ENCODE measurements at regions not wholly inside any gene's neighbourhood (a gene's known extent, or its start where the extent isn't known, plus 50 kb on each side); places are given as distances from the start of the nearest gene placed in this dataset.

GRCh38 chr11:81030186-81030585 is 1589.4 kb upstream of the TENM4 start:
- TF ChIP-seq CTCF (IDR thresholded peaks at IDR 0.05) (no peak), POLR2A (IDR thresholded peaks at IDR 0.05) (no peak)
- Histone ChIP-seq H3K9me3 (replicated peaks in 1 of 3) (peaks cover 0 to 10% (median 0%) of the 10 kb centered on the region in 3 donors), H3K36me3 (replicated peaks in 1 of 2) (no peaks in the 10 kb centered on the region), H3K27ac (no peak overlapping the region), H3K4me1 (replicated peaks in 1 of 2) (no peaks in the 10 kb centered on the region), H3K27me3 (no peaks in the 10 kb centered on the region), H3K4me3 (no peak overlapping the region)
- 91 to 100% (median 93%) methylated on average over 1 of the region's 1 CpG for WGBS, 4 donors
- intact Hi-C loops (cut with DNase I) = no loop called here
- DNase-seq = no peak

GRCh38 chr11:81026032-81026431 is 1585.2 kb upstream of the TENM4 start:
- no peak overlapping the region for H3K27ac ChIP-seq
- H3K4me1 ChIP-seq (replicated peaks in 1 of 2) = no peaks in the 10 kb centered on the region
- intact Hi-C loops (cut with DNase I) = no loop called here
- DNase-seq = no peak
- H3K4me3 ChIP-seq = no peak overlapping the region
- H3K9me3 ChIP-seq (replicated peaks in 1 of 3) = peaks cover 0 to 10% (median 0%) of the 10 kb centered on the region in 3 donors
- no peaks in the 10 kb centered on the region for H3K27me3 ChIP-seq
- H3K36me3 ChIP-seq (replicated peaks in 1 of 2) = no peaks in the 10 kb centered on the region
- WGBS, 4 donors = 87 to 94% (median 89%) methylated on average over 1 of the region's 1 CpG
- TF ChIP-seq CTCF (IDR thresholded peaks at IDR 0.05) (no peak), POLR2A (IDR thresholded peaks at IDR 0.05) (no peak)

DNA sequence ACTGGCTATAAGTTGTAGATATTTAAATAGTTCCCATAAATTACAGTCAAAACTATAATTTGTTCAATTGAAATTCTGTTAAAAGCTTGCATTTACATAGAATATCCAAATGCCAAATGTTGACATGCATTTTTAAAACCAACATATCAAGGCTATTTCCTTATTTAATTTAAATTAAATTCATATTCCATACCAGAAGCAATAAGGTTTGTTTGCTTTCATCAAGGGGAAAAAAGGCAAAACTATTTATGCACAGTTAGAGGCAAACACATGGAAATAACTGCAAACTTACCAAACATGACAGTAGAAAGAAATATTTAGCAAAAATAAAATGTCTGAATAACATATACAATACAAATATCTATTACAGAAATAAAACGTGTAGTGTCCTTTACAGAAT is 1581.2 kb upstream of the TENM4 start:
- no peak for TF ChIP-seq CTCF (IDR thresholded peaks at IDR 0.05)
- TF ChIP-seq POLR2A (IDR thresholded peaks at IDR 0.05) = no peak
- WGBS, 4 donors = 53 to 78% (median 60%) methylated on average over 1 of the region's 1 CpG

DNA sequence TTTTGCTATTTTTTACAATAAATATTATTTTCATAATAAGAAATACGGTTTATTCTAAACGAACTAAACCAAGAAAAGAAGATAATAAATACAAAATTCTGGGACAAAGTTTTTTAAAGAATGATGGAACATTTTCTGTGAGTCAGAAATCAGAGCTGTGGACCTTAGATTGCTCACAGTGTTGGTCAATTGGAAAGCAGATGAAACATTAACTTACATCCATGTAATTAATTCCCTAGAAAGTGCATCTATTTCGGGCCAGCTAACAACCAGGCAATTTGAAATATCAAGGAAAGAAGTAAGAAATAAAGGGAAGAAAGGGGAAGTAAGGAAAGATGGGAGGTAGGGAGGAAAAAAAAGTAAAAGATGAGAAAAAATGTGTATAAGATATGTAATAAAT is 1569.8 kb upstream of the TENM4 start:
- no peak for DNase-seq
- H3K9me3 ChIP-seq (replicated peaks in 1 of 3) = peaks cover 0 to 11% (median 0%) of the 10 kb centered on the region in 3 donors
- no peaks in the 10 kb centered on the region for H3K27me3 ChIP-seq
- WGBS, 4 donors = 54 to 58% (median 57%) methylated on average over 3 of the region's 3 CpGs
- H3K4me1 ChIP-seq (replicated peaks in 1 of 2) = no peaks in the 10 kb centered on the region
- no peaks in the 10 kb centered on the region for H3K36me3 ChIP-seq (replicated peaks in 1 of 2)
- no peak overlapping the region for H3K27ac ChIP-seq
- TF ChIP-seq CTCF (IDR thresholded peaks at IDR 0.05) (no peak), POLR2A (IDR thresholded peaks at IDR 0.05) (no peak)
- no peak overlapping the region for H3K4me3 ChIP-seq
- intact Hi-C loops (cut with DNase I) = no loop called here

More for the DNA sequence above, 1581.2 kb upstream of the TENM4 start:
- DNase-seq = no peak
- Histone ChIP-seq H3K4me1 (replicated peaks in 1 of 2) (no peaks in the 10 kb centered on the region), H3K27me3 (no peaks in the 10 kb centered on the region), H3K9me3 (replicated peaks in 1 of 3) (no peaks in the 10 kb centered on the region), H3K27ac (no peak overlapping the region), H3K36me3 (replicated peaks in 1 of 2) (no peaks in the 10 kb centered on the region), H3K4me3 (no peak overlapping the region)
- intact Hi-C loops (cut with DNase I) = no loop called here

Measured in adrenal gland (tissue), 9 donors.